Mucosa of descending colon (tissue), 3 donors: ENCODE measurements at regions not wholly inside any gene's neighbourhood (a gene's known extent, or its start where the extent isn't known, plus 50 kb on each side); places are given as distances from the start of the nearest gene placed in this dataset.

ENCODE experiments used
- ATAC-seq: fragments of 200-7000 bp; cut with Tn5 transposase; one replicate; pipeline ENCODE4 v1.9.1; 2020; ENCODE audit warnings: mild to moderate bottlenecking, moderate library complexity
- DNase-seq, 3 donors: peaks; one replicate each; pipeline ENCODE4 v3.0.0-alpha.2; 2020
- H3K36me3 ChIP-seq: fragments of 200-600 bp; one replicate; pipeline ENCODE4 v1.8.0; 2021; ENCODE audit warnings: low read depth, mild to moderate bottlenecking
- H3K4me1 ChIP-seq: fragments of 200-600 bp; one replicate; pipeline ENCODE4 v1.8.0; 2021; ENCODE audit warnings: low read depth, mild to moderate bottlenecking
- H3K4me3 ChIP-seq: fragments of 200-600 bp; one replicate; pipeline ENCODE4 v1.8.0; 2021; ENCODE audit warnings: mild to moderate bottlenecking
- H3K9me3 ChIP-seq: fragments of 200-600 bp; one replicate; pipeline ENCODE4 v1.8.0; 2021; ENCODE audit warnings: mild to moderate bottlenecking
- intact Hi-C, 2 donors: fragments of 100-400 bp; cut with DNase I in 1 of 2; cut with micrococcal nuclease in 1 of 2; formaldehyde crosslinking; loops; one replicate each; pipeline versions ENCODE4 v1.11.0 to v1.11.1; 2022; cut with DNase I, micrococcal nuclease
- TF ChIP-seq, protein P1 (sequence below): fragments of 200-600 bp; IDR thresholded peaks from one replicate; pipeline ENCODE4 v1.8.0; 2022; ENCODE audit warnings: antibody characterized with exemption, mild to moderate bottlenecking
- donor health status: DM: no; HTN: no; CAD: no; lungs with moderate emphysema.
- donor health status: DM: no; HTN: no; CAD: no.
- donor health status: DM: no; HTN: yes; CAD: no.

DNA sequence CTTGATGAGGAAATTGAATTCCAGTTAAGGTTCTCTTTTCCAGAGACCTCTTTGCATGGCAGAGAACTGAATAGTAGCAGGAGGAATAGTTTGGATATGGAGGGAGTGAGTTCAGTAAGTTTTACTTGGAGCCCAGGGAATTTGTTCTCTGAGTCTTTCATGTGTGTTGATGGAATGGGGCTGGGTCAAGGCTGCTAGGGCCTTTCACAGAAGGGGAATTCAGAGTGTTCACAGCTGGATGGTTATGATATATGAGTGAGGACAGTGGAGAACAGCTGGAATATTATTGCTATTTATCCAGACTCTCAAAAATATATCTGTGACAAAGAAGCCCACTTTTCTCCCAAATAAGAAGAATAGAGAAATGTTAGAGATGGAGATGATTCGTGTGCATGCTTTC, 372.8 kb downstream of the PLK2 start:
- no peaks in the 10 kb centered on the region for H3K36me3 ChIP-seq
- H3K4me3 ChIP-seq = no peak overlapping the region
- TF ChIP-seq, protein P1, sequence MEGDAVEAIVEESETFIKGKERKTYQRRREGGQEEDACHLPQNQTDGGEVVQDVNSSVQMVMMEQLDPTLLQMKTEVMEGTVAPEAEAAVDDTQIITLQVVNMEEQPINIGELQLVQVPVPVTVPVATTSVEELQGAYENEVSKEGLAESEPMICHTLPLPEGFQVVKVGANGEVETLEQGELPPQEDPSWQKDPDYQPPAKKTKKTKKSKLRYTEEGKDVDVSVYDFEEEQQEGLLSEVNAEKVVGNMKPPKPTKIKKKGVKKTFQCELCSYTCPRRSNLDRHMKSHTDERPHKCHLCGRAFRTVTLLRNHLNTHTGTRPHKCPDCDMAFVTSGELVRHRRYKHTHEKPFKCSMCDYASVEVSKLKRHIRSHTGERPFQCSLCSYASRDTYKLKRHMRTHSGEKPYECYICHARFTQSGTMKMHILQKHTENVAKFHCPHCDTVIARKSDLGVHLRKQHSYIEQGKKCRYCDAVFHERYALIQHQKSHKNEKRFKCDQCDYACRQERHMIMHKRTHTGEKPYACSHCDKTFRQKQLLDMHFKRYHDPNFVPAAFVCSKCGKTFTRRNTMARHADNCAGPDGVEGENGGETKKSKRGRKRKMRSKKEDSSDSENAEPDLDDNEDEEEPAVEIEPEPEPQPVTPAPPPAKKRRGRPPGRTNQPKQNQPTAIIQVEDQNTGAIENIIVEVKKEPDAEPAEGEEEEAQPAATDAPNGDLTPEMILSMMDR = no peak
- no peak for ATAC-seq
- no peaks in the 10 kb centered on the region for H3K4me1 ChIP-seq
- DNase-seq = no peak
- intact Hi-C loops = no loop called here
- H3K9me3 ChIP-seq = no peaks in the 10 kb centered on the region

DNA sequence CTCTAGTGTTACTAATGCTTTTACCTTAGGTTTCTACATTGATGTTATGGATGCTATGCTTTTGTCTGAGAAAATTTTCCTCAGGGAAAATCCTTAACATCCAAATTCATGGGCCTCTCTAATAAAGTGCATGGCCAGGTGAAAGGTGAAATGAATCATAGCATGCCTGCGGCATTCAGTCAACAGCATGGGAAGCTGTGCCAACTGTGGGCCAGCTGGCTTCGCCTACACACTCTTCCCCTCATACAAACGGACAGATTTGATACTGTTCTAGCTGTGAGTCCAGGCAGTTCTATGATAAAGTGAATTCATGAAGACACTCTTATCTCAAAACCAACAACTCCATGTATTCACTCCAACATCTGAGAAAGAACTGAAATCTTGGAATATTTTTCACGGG, 374.1 kb downstream of the PLK2 start:
- DNase-seq (no peak), ATAC-seq (no peak)
- no peaks in the 10 kb centered on the region for H3K4me1 ChIP-seq
- TF ChIP-seq, protein P1 = no peak
- no peaks in the 10 kb centered on the region for H3K36me3 ChIP-seq
- no peaks in the 10 kb centered on the region for H3K9me3 ChIP-seq
- no peak overlapping the region for H3K4me3 ChIP-seq
- intact Hi-C loops = no loop called here

DNA sequence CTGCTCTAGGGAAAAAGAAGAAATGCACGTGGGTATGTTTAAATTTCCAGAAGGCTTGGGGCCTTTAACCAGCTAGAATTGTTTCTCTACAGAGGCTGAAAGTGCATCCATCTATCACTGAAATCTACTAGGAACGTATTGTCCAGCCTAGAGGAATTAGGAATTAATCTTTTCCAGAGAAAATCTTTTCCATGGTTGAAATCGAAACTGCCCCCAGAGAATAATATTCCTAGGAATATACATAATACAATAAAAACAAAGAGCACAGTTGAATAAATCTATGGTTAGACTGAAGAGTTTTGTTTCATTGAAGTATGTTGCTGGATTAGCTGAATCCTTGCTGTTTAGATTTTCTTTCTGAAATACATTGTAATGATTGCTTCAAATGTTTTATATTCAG, 378.5 kb downstream of the PLK2 start:
- H3K36me3 ChIP-seq = no peaks in the 10 kb centered on the region
- TF ChIP-seq, protein P1 = no peak
- intact Hi-C loops = no loop called here
- no peaks in the 10 kb centered on the region for H3K4me1 ChIP-seq
- H3K4me3 ChIP-seq = no peak overlapping the region
- H3K9me3 ChIP-seq = no peaks in the 10 kb centered on the region
- no peak for ATAC-seq
- no peak for DNase-seq

DNA sequence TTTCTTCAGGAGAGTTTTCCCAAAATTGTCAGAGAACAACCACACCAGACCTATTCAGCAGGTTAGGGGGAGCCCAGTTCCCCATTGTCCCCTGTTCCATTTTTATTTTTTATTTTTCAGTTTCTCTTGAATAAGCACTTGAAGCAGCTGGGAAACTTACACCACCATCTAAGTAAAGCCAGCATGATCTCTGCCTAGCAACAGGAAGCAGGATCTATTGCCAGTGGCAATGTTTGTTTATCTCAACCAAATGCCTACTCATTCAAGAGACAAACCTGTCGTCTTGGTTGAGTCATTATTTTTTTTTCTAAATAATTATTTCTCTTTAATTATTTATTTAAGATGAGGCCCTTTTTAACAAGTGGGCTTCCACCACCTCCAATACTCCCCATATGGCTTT, 379.3 kb downstream of the PLK2 start:
- TF ChIP-seq, protein P1 = no peak
- Histone ChIP-seq H3K4me1 (no peaks in the 10 kb centered on the region), H3K36me3 (no peaks in the 10 kb centered on the region), H3K9me3 (no peaks in the 10 kb centered on the region), H3K4me3 (no peak overlapping the region)
- DNase-seq (no peak), ATAC-seq (no peak)
- intact Hi-C loops = no loop called here

DNA sequence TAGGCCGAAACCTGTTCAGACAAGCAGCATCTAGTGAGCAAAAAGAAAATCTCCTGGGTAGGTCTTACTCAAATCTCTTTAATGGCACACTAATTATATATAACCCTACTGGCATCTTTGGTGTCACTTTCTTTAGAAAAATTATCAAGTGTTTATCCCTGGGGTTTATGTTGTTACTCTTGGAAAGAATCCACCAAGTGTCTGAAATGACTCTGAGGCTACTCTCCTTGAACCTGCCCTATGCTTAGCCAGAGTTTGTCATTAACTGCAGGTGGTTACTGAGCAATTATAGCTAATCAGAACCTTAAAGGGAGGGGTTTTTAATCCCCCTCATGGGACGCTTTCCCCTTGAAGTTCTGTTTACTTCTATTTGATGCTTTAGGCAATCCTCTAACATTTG, 381.9 kb downstream of the PLK2 start:
- TF ChIP-seq, protein P1 = no peak
- ATAC-seq = no peak

DNA sequence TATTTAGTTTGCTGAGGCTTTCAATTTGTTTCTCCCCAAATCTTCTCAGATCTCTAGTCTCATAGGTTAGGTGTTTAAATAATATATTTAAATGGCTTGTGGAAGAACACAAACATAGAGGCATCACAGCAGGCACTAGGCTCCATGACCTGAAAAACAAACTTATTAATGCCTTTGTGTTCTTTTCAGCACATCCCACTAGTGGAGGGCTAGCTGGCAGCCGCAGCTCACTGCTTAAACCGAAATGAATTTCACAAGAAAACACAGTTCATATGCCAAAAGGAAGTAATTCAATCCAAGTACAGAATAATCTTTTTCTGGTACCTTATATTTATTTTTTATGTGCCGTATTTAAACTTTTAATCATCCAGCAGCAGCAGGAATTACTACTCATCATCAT, 382.5 kb downstream of the PLK2 start:
- Histone ChIP-seq H3K36me3 (no peaks in the 10 kb centered on the region), H3K4me3 (no peak overlapping the region), H3K9me3 (no peaks in the 10 kb centered on the region), H3K4me1 (peaks cover 7% of the 10 kb centered on the region)
- TF ChIP-seq, protein P1 = no peak
- intact Hi-C loops = no loop called here
- no peak for DNase-seq
- no peak for ATAC-seq

More for the DNA sequence above, 381.9 kb downstream of the PLK2 start:
- Histone ChIP-seq H3K4me3 (no peak overlapping the region), H3K9me3 (no peaks in the 10 kb centered on the region), H3K36me3 (no peaks in the 10 kb centered on the region), H3K4me1 (peaks cover 7% of the 10 kb centered on the region)
- intact Hi-C loops = no loop called here
- no peak for DNase-seq
